Heart right ventricle (tissue), 16 donors: ENCODE measurements at regions not wholly inside any gene's neighbourhood (a gene's known extent, or its start where the extent isn't known, plus 50 kb on each side); places are given as distances from the start of the nearest gene placed in this dataset.
A peak's percentile ranks its signal among the peaks of the same experiment; 100 is the strongest.

ENCODE experiments used
- ATAC-seq, 8 donors: fragments of 200-7000 bp; cut with Tn5 transposase; one replicate each; pipeline ENCODE4 v1.9.1; 2020; ENCODE audit warnings: mild to moderate bottlenecking in 8 of 8, moderate library complexity in 8 of 8, moderate number of reproducible peaks in 1 of 8
- DNase-seq, 2 donors: peaks; one replicate each; pipeline ENCODE4 v3.0.0-alpha.2; 2020
- H3K27ac ChIP-seq, 10 donors: fragments of 200-600 bp; sonication (generic) in 2 of 10; one replicate each; pipeline versions ENCODE4 v1.5.0 to v1.8.0; 2020 to 2022; ENCODE audit warnings: mild to moderate bottlenecking in 3 of 10
- H3K27me3 ChIP-seq, 7 donors: fragments of 200-600 bp; one replicate each; pipeline ENCODE4 v1.8.0; 2021 to 2022; ENCODE audit warnings: mild to moderate bottlenecking in 2 of 7
- H3K36me3 ChIP-seq, 9 donors: fragments of 200-600 bp; sonication (generic) in 1 of 9; one replicate each; pipeline versions ENCODE4 v1.5.0 to v1.8.0; 2020 to 2022; ENCODE audit warnings: mild to moderate bottlenecking in 2 of 9
- H3K4me1 ChIP-seq, 9 donors: fragments of 200-600 bp; sonication (generic) in 1 of 9; one replicate each; pipeline versions ENCODE4 v1.5.0 to v1.8.0; 2020 to 2022; ENCODE audit warnings: mild to moderate bottlenecking in 4 of 9
- H3K4me3 ChIP-seq, 10 donors: fragments of 200-600 bp; sonication (generic) in 2 of 10; one replicate each; pipeline versions ENCODE4 v1.5.0 to v1.8.0; 2020 to 2022; ENCODE audit warnings: mild to moderate bottlenecking in 7 of 10, moderate library complexity in 2 of 10
- H3K9me3 ChIP-seq, 11 donors: fragments of 200-600 bp in 10 of 11; sonication (generic) in 2 of 11; one replicate each; pipeline versions ENCODE4 v1.5.0 to v1.8.0; 2013 to 2022; ENCODE audit warnings: mild to moderate bottlenecking in 2 of 11, control low read depth in 1 of 11, moderate library complexity in 1 of 11
- CTCF ChIP-seq, 9 donors: fragments of 200-600 bp; sonication (generic) in 2 of 9; IDR thresholded peaks; one replicate each; pipeline versions ENCODE4 v1.5.0 to v1.8.0; 2021 to 2022; ENCODE audit warnings: antibody characterized with exemption in 9 of 9, mild to moderate bottlenecking in 5 of 9, moderate library complexity in 1 of 9
- WGBS, 2 donors: extraction: QIAGEN DNeasy Blood & Tissue Kit; methylation state at CpG; one replicate each; pipeline ENCODE4 v1.1.7; 2013; ENCODE audit warnings: inconsistent platforms in 1 of 2; 5-methylcytosine and 5-hydroxymethylcytosine counted together
- intact Hi-C, 10 donors: fragments of 100-400 bp; cut with DNase I; formaldehyde crosslinking; loops; one replicate each; pipeline versions ENCODE4 v1.11.1 to v1.14.2; 2022
- donor health status: Arrhythmogenic right ventricular cardiomyopathy.
- donor health status: ischemic (EF 13 %, LVEDD 7.1; RV severe dilation, severe dysfunction).
- donor health status: healthy with polysubstance abuse.
- donor health status: DM: no; HTN: yes; CAD: no.
- donor health status: DM: no; HTN: no; CAD: no.
- donor health status: ischemic (EF 25% LVEDD 6.9; RV normal size, moderate dysfunction).
- donor health status: ischemic (EF 25% LVEDD 5.7; RV mildly dilated, moderate dysfunction).
- donor health status: healthy.
- donor health status: DM: yes; HTN: yes; CAD: no.
- donor health status: Ischemic cardiomyopathy.
- donor health status: ischemic (EF 35%, LVEDD 5.7; RV mildly dilated, moderate dysfunction).
- donor health status: nonischemic (EF 11% LVEDD 7.7; RV severe dilation, severe dysfunction).
- donor health status: DM: yes; HTN: yes; CAD: no.
- donor health status: PGD.
- donor health status: ischemic (EF 29% LVEDD 5.4; RV normal size, mild dysfunction).
- donor health status: nonischemic (EF 23%, LVEDD 6.1; RV moderate dilation, normal function).

- no peaks in the 10 kb centered on the region for H3K4me1 ChIP-seq
- no peak for TF ChIP-seq CTCF (IDR thresholded peaks at IDR 0.05)
- 13 to 14% methylated on average over 3 of the region's 3 CpGs for WGBS, 2 donors
- H3K27me3 ChIP-seq = no peaks in the 10 kb centered on the region
- no peaks in the 10 kb centered on the region for H3K9me3 ChIP-seq
- H3K4me3 ChIP-seq = no peak overlapping the region
- no peak for DNase-seq
- no peak overlapping the region for H3K27ac ChIP-seq
- intact Hi-C loops = no loop called here
- peak in 1 of 8 donors; percentile 34 for ATAC-seq
- no peaks in the 10 kb centered on the region for H3K36me3 ChIP-seq
Measured at GRCh38 chr3:111252779-111253178, 181.2 kb downstream of the NECTIN3 start.

GRCh38 chr3:111253733-111254132 is 182.1 kb downstream of the NECTIN3 start:
- Histone ChIP-seq H3K9me3 (no peaks in the 10 kb centered on the region), H3K4me3 (no peak overlapping the region), H3K4me1 (no peaks in the 10 kb centered on the region), H3K27ac (no peak overlapping the region), H3K36me3 (no peaks in the 10 kb centered on the region), H3K27me3 (no peaks in the 10 kb centered on the region)
- TF ChIP-seq CTCF (IDR thresholded peaks at IDR 0.05) = no peak
- no peak for DNase-seq
- intact Hi-C loops = no loop called here
- 86 to 90% methylated on average over 2 of the region's 2 CpGs for WGBS, 2 donors
- no peak for ATAC-seq

GRCh38 chr3:111260878-111261277 is 189.3 kb downstream of the NECTIN3 start:
- intact Hi-C loops = no loop called here
- TF ChIP-seq CTCF (IDR thresholded peaks at IDR 0.05) = no peak
- Histone ChIP-seq H3K4me1 (no peaks in the 10 kb centered on the region), H3K36me3 (no peaks in the 10 kb centered on the region), H3K27ac (no peak overlapping the region), H3K27me3 (no peaks in the 10 kb centered on the region), H3K4me3 (no peak overlapping the region), H3K9me3 (peaks cover 0 to 13% (median 0%) of the 10 kb centered on the region in 11 donors)
- no peak for ATAC-seq
- no peak for DNase-seq

DNA sequence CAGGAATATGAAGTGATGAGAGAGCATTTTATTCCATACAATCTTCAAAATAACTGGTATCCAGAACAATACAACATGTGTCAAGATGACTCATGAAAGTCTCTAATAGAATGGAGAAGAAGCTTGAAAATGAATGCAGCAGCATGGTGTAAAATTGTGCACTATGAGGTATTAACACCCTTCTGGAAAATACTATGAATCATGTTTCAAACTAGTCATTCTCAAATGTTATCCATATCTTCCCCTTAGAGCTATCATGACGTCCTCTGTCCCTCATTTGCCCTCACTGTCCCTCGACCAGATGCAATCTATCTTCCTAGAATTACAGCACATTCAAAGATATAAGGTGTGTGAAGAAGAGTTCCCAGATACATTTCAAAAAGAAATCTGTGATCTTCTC is 198.2 kb downstream of the NECTIN3 start:
- Histone ChIP-seq H3K27me3 (no peaks in the 10 kb centered on the region), H3K36me3 (no peaks in the 10 kb centered on the region), H3K27ac (no peak overlapping the region), H3K4me3 (no peak overlapping the region), H3K4me1 (no peaks in the 10 kb centered on the region), H3K9me3 (peaks cover 0 to 7% (median 0%) of the 10 kb centered on the region in 11 donors)
- DNase-seq (no peak), ATAC-seq (no peak)
- 29 to 35% methylated on average over 2 of the region's 2 CpGs for WGBS, 2 donors
- intact Hi-C loops = no loop called here
- no peak for TF ChIP-seq CTCF (IDR thresholded peaks at IDR 0.05)

DNA sequence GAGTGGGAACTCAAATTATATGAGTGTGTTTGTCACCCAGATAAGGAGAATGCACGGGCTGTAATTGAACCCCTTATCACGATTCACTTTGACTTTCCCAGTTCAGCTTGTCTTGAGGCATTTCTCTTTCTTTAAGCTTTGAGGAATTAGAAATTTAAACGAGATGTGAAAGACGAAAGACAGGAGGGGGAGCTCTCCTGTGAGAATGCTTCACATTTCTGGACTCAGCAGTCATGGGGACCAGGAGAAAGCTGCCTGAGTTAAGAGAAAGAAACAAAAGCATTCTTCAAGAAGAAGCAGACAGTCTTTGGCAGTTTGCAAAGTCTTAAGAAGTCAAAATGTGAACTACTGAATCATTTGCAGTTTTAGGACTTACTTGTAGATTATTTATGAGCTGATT is 205.6 kb downstream of the NECTIN3 start:
- 11 to 15% methylated on average over 4 of the region's 4 CpGs for WGBS, 2 donors
- Histone ChIP-seq H3K4me1 (no peaks in the 10 kb centered on the region), H3K9me3 (no peaks in the 10 kb centered on the region), H3K36me3 (no peaks in the 10 kb centered on the region), H3K27me3 (no peaks in the 10 kb centered on the region), H3K27ac (no peak overlapping the region), H3K4me3 (no peak overlapping the region)
- no peak for ATAC-seq
- intact Hi-C loops = no loop called here
- no peak for DNase-seq
- TF ChIP-seq CTCF (IDR thresholded peaks at IDR 0.05) = peak in 1 of 9 donors; percentile 10
